H1 (cell line): ENCODE measurements at regions not wholly inside any gene's neighbourhood (a gene's known extent, or its start where the extent isn't known, plus 50 kb on each side); places are given as distances from the start of the nearest gene placed in this dataset.

ENCODE experiments used
- CTCF ChIA-PET: fragments of 300-600 bp; sonication (Branson Sonifier 250); formaldehyde crosslinking; loops from one replicate; lab custom pipeline; 2021; ENCODE audit not compliant: partially characterized antibody; lab: Charles Lee
- POLR2A ChIA-PET: fragments of 300-600 bp; sonication (Branson Sonifier 250); formaldehyde crosslinking; loops from one replicate; lab custom pipeline; 2021; ENCODE audit warnings: inconsistent platforms; ENCODE audit not compliant: partially characterized antibody; lab: Charles Lee
- DNase-seq, 2 experiments: peaks; one replicate each; pipeline versions ENCODE4 v3.0.0 to v3.0.0-alpha.2; 2010 to 2022; ENCODE audit warnings: low spot score in 2 of 2, low read depth in 1 of 2, mixed read lengths in 1 of 2
- FAIRE-seq: peaks from 2 replicates; lab custom pipeline; 2011; peaks lifted over from hg19 to GRCh38; lab: Jason Lieb, UNC
- H2AFZ ChIP-seq: 2 replicates; pipeline ENCODE4 v1.8.1; 2012; ENCODE audit warnings: low read length, inconsistent platforms
- H2AK5ac ChIP-seq: 2 replicates; pipeline ENCODE4 v1.6.1; 2013; ENCODE audit warnings: low read depth, low read length
- H2BK120ac ChIP-seq: replicated peaks from 2 replicates; pipeline ENCODE3; 2013; ENCODE audit warnings: low read depth, low read length, inconsistent platforms
- H2BK12ac ChIP-seq: 2 replicates; pipeline ENCODE4 v1.6.1; 2013; ENCODE audit warnings: low read depth, low read length
- H2BK15ac ChIP-seq: 2 replicates; pipeline ENCODE4 v1.6.1; 2013; ENCODE audit warnings: low read length
- H2BK20ac ChIP-seq: 2 replicates; pipeline ENCODE4 v1.6.1; 2013; ENCODE audit warnings: low read length
- H2BK5ac ChIP-seq: 2 replicates; pipeline ENCODE4 v1.6.1; 2013; ENCODE audit warnings: low read depth, low read length
- H3K14ac ChIP-seq: 2 replicates; pipeline ENCODE4 v1.6.1; 2013; ENCODE audit warnings: inconsistent platforms; ENCODE audit not compliant: insufficient read length
- H3K18ac ChIP-seq: 2 replicates; pipeline ENCODE4 v1.6.1; 2013; ENCODE audit warnings: low read length; ENCODE audit errors: extremely low read depth
- H3K23ac ChIP-seq: 2 replicates; pipeline ENCODE4 v1.6.1; 2013; ENCODE audit warnings: inconsistent platforms; ENCODE audit not compliant: insufficient read length
- H3K23me2 ChIP-seq: 2 replicates; pipeline ENCODE4 v1.6.1; 2013; ENCODE audit warnings: low read depth, low read length
- H3K27ac ChIP-seq: 2 replicates; pipeline ENCODE4 v1.6.1; 2011; ENCODE audit warnings: low read depth, low read length, inconsistent platforms
- H3K27me3 ChIP-seq, 4 experiments: replicated peaks in 1 of 4; 1 replicate in 1 of 4; 2 replicates in 3 of 4; pipeline versions ENCODE4 v1.6.1 to v1.8.1; 2011 to 2013; ENCODE audit warnings: low read length in 3 of 4, mild to moderate bottlenecking in 3 of 4, inconsistent platforms in 2 of 4, mixed read lengths in 2 of 4, moderate library complexity in 1 of 4; ENCODE audit not compliant: control insufficient read depth in 3 of 4, insufficient read depth in 3 of 4; ENCODE audit errors: extremely low read depth in 1 of 4
- H3K36me3 ChIP-seq, 4 experiments: 2 replicates each; pipeline versions ENCODE4 v1.6.1 to v1.8.1; 2011 to 2013; ENCODE audit warnings: mild to moderate bottlenecking in 4 of 4, low read length in 3 of 4, moderate library complexity in 2 of 4, control low read depth in 1 of 4, inconsistent platforms in 1 of 4; ENCODE audit not compliant: insufficient read depth in 4 of 4, control insufficient read depth in 2 of 4
- H3K4ac ChIP-seq: replicated peaks from 2 replicates; pipeline ENCODE3; 2013; ENCODE audit warnings: low read length, low read depth, mixed read lengths, inconsistent platforms; ENCODE audit not compliant: insufficient read length
- H3K4me1 ChIP-seq, 4 experiments: replicated peaks in 1 of 4; 1 replicate in 1 of 4; 2 replicates in 3 of 4; pipeline versions ENCODE4 v1.6.1 to v1.8.1; 2011 to 2013; ENCODE audit warnings: low read length in 3 of 4, inconsistent platforms in 2 of 4, mixed read lengths in 1 of 4; ENCODE audit not compliant: insufficient read depth in 4 of 4, control insufficient read depth in 3 of 4
- H3K4me2 ChIP-seq, 2 experiments: 2 replicates each; pipeline versions ENCODE4 v1.6.1 to v1.8.1; 2011 to 2013; ENCODE audit warnings: low read depth in 2 of 2, low read length in 2 of 2, control low read depth in 1 of 2, inconsistent platforms in 1 of 2, mild to moderate bottlenecking in 1 of 2; ENCODE audit not compliant: insufficient read depth in 1 of 2
- H3K4me3 ChIP-seq, 4 experiments: fragments of 200-600, 300-600 bp in 1 of 4; sonication (generic), shearing (Covaris generic), sonication (Bioruptor Twin) in 1 of 4; 2 replicates each; pipeline versions ENCODE4 v1.5.1 to v1.8.1; 2011 to 2016; ENCODE audit warnings: low read length in 4 of 4, low read depth in 3 of 4, control low read depth in 2 of 4, inconsistent platforms in 2 of 4, mild to moderate bottlenecking in 2 of 4, mixed read lengths in 1 of 4, moderate library complexity in 1 of 4; ENCODE audit not compliant: insufficient read depth in 2 of 4; ENCODE audit errors: extremely low read depth in 1 of 4
- H3K56ac ChIP-seq: replicated peaks from 2 replicates; pipeline ENCODE3; 2013; ENCODE audit warnings: low read depth, mild to moderate bottlenecking, mixed read lengths, low read length, inconsistent platforms; ENCODE audit not compliant: insufficient read length
- H3K79me1 ChIP-seq: 2 replicates; pipeline ENCODE4 v1.6.1; 2013; ENCODE audit warnings: low read depth, low read length, control low read depth
- H3K79me2 ChIP-seq, 2 experiments: 2 replicates each; pipeline versions ENCODE4 v1.6.1 to v1.8.1; 2012 to 2013; ENCODE audit warnings: low read length in 2 of 2, mild to moderate bottlenecking in 2 of 2, inconsistent platforms in 1 of 2; ENCODE audit not compliant: insufficient read depth in 2 of 2, control insufficient read depth in 1 of 2
- H3K9ac ChIP-seq, 4 experiments: replicated peaks in 1 of 4; 1 replicate in 1 of 4; 2 replicates in 3 of 4; pipeline versions ENCODE4 v1.6.1 to v1.8.1; 2011 to 2013; ENCODE audit warnings: low read depth in 3 of 4, low read length in 3 of 4, control low read depth in 2 of 4, mild to moderate bottlenecking in 2 of 4, moderate library complexity in 2 of 4, inconsistent platforms in 1 of 4; ENCODE audit errors: extremely low read depth in 1 of 4
- H3K9me3 ChIP-seq, 2 experiments: 2 replicates each; pipeline versions ENCODE4 v1.6.1 to v1.8.1; 2012 to 2013; ENCODE audit warnings: mild to moderate bottlenecking in 2 of 2, moderate library complexity in 2 of 2, control low read depth in 1 of 2, inconsistent platforms in 1 of 2, low read depth in 1 of 2, low read length in 1 of 2, mixed read lengths in 1 of 2; ENCODE audit not compliant: insufficient read depth in 2 of 2
- H4K20me1 ChIP-seq, 2 experiments: replicated peaks in 1 of 2; 2 replicates each; pipeline versions ENCODE3 to v1.8.1; 2011 to 2013; ENCODE audit warnings: inconsistent platforms in 2 of 2, low read length in 2 of 2, mild to moderate bottlenecking in 1 of 2; ENCODE audit not compliant: insufficient read depth in 2 of 2, control insufficient read depth in 1 of 2
- H4K5ac ChIP-seq: 2 replicates; pipeline ENCODE4 v1.6.1; 2013; ENCODE audit warnings: low read length, low read depth, mixed read lengths, inconsistent platforms; ENCODE audit not compliant: insufficient read length
- H4K8ac ChIP-seq: 2 replicates; pipeline ENCODE4 v1.8.0; 2013; ENCODE audit warnings: mild to moderate bottlenecking, moderate library complexity, low read length, inconsistent platforms; ENCODE audit not compliant: insufficient read depth; ENCODE audit errors: extremely low read depth
- H4K91ac ChIP-seq: replicated peaks from 2 replicates; pipeline ENCODE3; 2013; ENCODE audit warnings: low read length, mixed read lengths, inconsistent platforms; ENCODE audit not compliant: insufficient read length
- BCL11A ChIP-seq, 2 experiments: IDR thresholded peaks; one replicate each; pipeline ENCODE4 v1.6.1; 2011; ENCODE audit warnings: low read depth in 2 of 2, low read length in 2 of 2, mild to moderate bottlenecking in 2 of 2
- CHD2 ChIP-seq: IDR thresholded peaks from 2 replicates; pipeline ENCODE4 v1.6.1; 2012; ENCODE audit warnings: low read length, improper control_type of control experiment
- FOSL1 ChIP-seq: IDR thresholded peaks from 2 replicates; pipeline ENCODE4 v1.6.1; 2011; ENCODE audit warnings: mild to moderate bottlenecking, low read depth, low read length, moderate library complexity; ENCODE audit not compliant: insufficient read depth
- KDM5A ChIP-seq: fragments of 200-600 bp; IDR thresholded peaks from 2 replicates; pipeline ENCODE4 v1.7.1; 2012; ENCODE audit warnings: mild to moderate bottlenecking, low read length, inconsistent platforms, mixed read lengths
- SP4 ChIP-seq: IDR thresholded peaks from 2 replicates; pipeline ENCODE4 v1.6.1; 2012; ENCODE audit warnings: low read length, inconsistent platforms
- ZNF274 ChIP-seq: IDR thresholded peaks from 2 replicates; pipeline ENCODE4 v1.7.0; 2012; ENCODE audit warnings: low read length, borderline replicate concordance; ENCODE audit errors: extremely low read depth
- WGBS, 2 experiments: shearing (Covaris generic) in 1 of 2; methylation state at CpG; one replicate each; pipeline versions ENCODE4 v1.1.6 to v1.1.7; 2013 to 2015; ENCODE audit warnings: low lambda C conversion rate in 2 of 2, mixed read lengths in 2 of 2, inconsistent platforms in 1 of 2, low coverage in 1 of 2, missing lambda C conversion rate in 1 of 2; ENCODE audit not compliant: insufficient replicate concordance in 2 of 2, insufficient coverage in 1 of 2, insufficient read length in 1 of 2; ENCODE audit errors: extremely low coverage in 1 of 2, missing lambda C conversion rate in 1 of 2; 5-methylcytosine and 5-hydroxymethylcytosine counted together
- TF ChIP-seq, protein P1 (sequence below), 3 experiments: IDR thresholded peaks; 1 replicate in 2 of 3; 2 replicates in 1 of 3; pipeline versions ENCODE4 v1.5.1 to v1.6.1; 2011; ENCODE audit warnings: low read length in 3 of 3, mild to moderate bottlenecking in 3 of 3, inconsistent platforms in 2 of 3, low read depth in 1 of 3, moderate library complexity in 1 of 3; ENCODE audit not compliant: insufficient read depth in 1 of 3; ENCODE audit errors: control extremely low read depth in 1 of 3

DNA sequence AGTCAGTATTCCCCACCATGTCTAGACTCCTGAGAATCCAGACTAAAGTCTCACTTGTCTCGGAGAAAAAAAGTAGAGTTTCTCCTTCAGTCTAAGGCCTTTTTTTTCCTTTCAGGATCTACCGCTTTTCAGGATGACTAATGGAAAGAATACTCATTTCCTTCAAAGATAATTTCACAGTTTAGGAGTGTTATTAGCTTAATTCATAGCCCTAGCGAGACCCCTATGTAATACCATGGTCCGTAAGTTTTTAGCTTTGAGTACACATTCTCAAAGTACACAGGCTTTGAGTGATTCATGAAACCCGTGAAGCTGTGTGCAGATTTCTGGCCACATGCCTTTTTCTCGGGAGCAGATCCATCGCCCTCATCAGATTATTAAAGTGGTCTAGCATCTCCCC, 133.1 kb downstream of the SOX4 start:
- H3K4me3 ChIP-seq, result no peak overlapping the region
- no peaks in the 10 kb centered on the region for H3K27me3 ChIP-seq
- ChIA-PET POLR2A (interaction anchor here (1.4 to 2.1 kb wide), 4 partner anchors 9 to 18 kb away, joined by 3 to 8 read pairs (median 4); no protein-coding TSS in a partner anchor), CTCF (interaction anchor here (0.7 to 1.6 kb wide), 2 partner anchors 19 to 299 kb away, joined by 3 read pairs; no protein-coding TSS in a partner anchor)
- no peak overlapping the region for H4K91ac ChIP-seq
- H4K20me1 ChIP-seq, result peaks cover 4 to 13% of the 10 kb centered on the region in 2 experiments
- no peak overlapping the region for H3K18ac ChIP-seq
- H2BK20ac ChIP-seq, result no peak overlapping the region
- H2BK5ac ChIP-seq, result no peak overlapping the region
- DNase-seq, result no peak
- WGBS, 2 experiments, result 89% methylated on average over 7 of the region's 7 CpGs; no CpG with 5 or more reads in 1 of the 2 experiments
- no peak overlapping the region for H3K56ac ChIP-seq
- H4K8ac ChIP-seq, result no peak overlapping the region
- H2BK12ac ChIP-seq, result no peak overlapping the region
- peaks cover 2 to 12% (median 7%) of the 10 kb centered on the region in 4 experiments; a peak in 5 of 7 replicates for H3K4me1 ChIP-seq
- no peak overlapping the region for H3K9ac ChIP-seq
- no peak overlapping the region for H2AFZ ChIP-seq
- no peaks in the 10 kb centered on the region for H3K9me3 ChIP-seq
- H3K14ac ChIP-seq, result no peak overlapping the region
- no peaks in the 10 kb centered on the region for H3K23me2 ChIP-seq
- no peak for FAIRE-seq
- H4K5ac ChIP-seq, result no peak overlapping the region
- no peak overlapping the region for H3K27ac ChIP-seq
- no peak overlapping the region for H2BK15ac ChIP-seq
- no peak overlapping the region for H3K4me2 ChIP-seq
- no peak overlapping the region for H3K23ac ChIP-seq
- H2AK5ac ChIP-seq, result no peak overlapping the region
- no peak overlapping the region for H2BK120ac ChIP-seq
- H3K79me1 ChIP-seq, result peaks cover 6% of the 10 kb centered on the region
- H3K4ac ChIP-seq, result no peak overlapping the region
- H3K79me2 ChIP-seq, result peaks cover 36 to 95% of the 10 kb centered on the region in 2 experiments
- TF ChIP-seq, protein P1, sequence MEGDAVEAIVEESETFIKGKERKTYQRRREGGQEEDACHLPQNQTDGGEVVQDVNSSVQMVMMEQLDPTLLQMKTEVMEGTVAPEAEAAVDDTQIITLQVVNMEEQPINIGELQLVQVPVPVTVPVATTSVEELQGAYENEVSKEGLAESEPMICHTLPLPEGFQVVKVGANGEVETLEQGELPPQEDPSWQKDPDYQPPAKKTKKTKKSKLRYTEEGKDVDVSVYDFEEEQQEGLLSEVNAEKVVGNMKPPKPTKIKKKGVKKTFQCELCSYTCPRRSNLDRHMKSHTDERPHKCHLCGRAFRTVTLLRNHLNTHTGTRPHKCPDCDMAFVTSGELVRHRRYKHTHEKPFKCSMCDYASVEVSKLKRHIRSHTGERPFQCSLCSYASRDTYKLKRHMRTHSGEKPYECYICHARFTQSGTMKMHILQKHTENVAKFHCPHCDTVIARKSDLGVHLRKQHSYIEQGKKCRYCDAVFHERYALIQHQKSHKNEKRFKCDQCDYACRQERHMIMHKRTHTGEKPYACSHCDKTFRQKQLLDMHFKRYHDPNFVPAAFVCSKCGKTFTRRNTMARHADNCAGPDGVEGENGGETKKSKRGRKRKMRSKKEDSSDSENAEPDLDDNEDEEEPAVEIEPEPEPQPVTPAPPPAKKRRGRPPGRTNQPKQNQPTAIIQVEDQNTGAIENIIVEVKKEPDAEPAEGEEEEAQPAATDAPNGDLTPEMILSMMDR (IDR thresholded peaks at IDR 0.05; ENCODE audit: control extremely low read depth in 1 of 3, insufficient read depth in 1 of 3, low read depth in 1 of 3, low read length in 3 of 3), result no peak
- no peak for TF ChIP-seq SP4
- no peak for TF ChIP-seq CHD2
- TF ChIP-seq FOSL1, result no peak
- no peak for TF ChIP-seq BCL11A (IDR thresholded peaks at IDR 0.05; ENCODE audit: low read depth in 2 of 2, low read length in 2 of 2)
- no peak for TF ChIP-seq KDM5A
- no peak for TF ChIP-seq ZNF274
- no peaks in the 10 kb centered on the region for H3K36me3 ChIP-seq
